T-helper 1 cell treated with Interleukin-12 subunit alpha and Interleukin-12 subunit beta and Interleukin-4 antibody, amounts not matched to agents 30 ng/mL and 1 ng/mL, for 36 hours (primary cell): ENCODE measurements at regions not wholly inside any gene's neighbourhood (a gene's known extent, or its start where the extent isn't known, plus 50 kb on each side); places are given as distances from the start of the nearest gene placed in this dataset.
"Not testable (repeated sequence)": the region's sequence is repeated elsewhere in the genome, so short reads cannot be mapped to it uniquely, and the experiment has no call there.

Experiments
- intact Hi-C: fragments of 100-400 bp; cut with micrococcal nuclease; formaldehyde crosslinking; loops from one replicate; pipeline ENCODE4 v1.15.1; 2024

DNA sequence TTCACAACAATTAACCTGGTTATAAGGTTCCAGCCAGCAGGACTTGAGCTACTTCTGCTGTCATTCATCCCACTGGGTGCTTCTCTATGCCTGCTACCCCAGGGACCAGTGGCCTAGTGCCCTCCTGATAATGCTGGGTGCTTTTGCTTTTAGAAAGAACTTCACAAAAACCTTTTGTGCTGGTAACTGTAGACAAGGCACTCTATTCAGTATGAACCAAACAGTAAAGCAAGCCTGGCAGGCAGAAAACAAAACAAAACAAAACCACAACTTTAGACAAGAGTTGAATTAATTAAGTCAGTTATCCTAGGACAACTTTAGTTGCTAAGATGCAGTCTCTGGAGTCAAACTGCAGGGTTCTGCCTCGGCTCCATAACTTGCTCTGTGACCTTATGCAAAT, 61.9 kb upstream of the ADGRL2 start:
- intact Hi-C loops, result no loop called here

DNA sequence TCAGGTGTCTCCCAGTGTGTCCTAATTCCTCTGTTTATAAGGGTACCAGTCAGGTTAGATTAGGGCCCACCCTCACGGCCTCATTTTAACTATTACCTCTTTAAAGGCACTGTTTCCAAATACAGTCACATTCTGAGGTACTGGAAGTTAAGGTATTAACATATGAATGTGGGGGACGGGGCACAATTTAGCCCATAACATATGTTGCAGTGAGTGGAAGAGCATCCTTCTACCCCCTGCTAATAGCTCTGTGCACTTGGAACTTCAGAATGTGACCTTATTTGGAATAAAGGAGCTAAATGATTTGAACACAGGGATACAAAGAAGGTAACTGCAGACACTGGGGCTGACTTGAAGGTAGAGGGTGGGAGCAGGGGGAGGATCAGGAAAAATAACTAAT, 67.3 kb upstream of the ADGRL2 start:
- intact Hi-C loops, result no loop called here

DNA sequence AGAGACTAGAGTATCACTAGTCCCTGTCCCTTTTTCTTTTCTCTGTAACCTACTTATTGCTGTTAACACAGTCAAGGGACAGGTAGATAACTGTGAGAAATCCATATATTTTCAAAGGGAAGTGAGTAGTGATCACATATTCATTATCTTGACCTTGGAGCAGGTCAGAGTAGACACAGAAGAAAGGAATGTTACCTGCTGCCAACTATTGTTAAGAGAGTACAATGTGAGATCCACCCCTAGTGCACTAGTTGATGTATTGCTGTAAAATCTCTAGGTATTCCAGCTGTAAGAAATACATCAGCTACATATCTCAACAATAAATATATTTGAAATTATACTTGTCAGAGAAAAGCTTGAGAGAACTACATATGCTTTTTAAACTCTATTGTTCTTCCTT, 68.7 kb upstream of the ADGRL2 start:
- intact Hi-C loops, result no loop called here

- intact Hi-C loops, result no loop called here
Observed at GRCh38 chr1:81730881-81731280, 69.9 kb upstream of the ADGRL2 start.

GRCh38 chr1:81730299-81730698, 70.4 kb upstream of the ADGRL2 start:
- intact Hi-C loops, result not testable (repeated sequence)

DNA sequence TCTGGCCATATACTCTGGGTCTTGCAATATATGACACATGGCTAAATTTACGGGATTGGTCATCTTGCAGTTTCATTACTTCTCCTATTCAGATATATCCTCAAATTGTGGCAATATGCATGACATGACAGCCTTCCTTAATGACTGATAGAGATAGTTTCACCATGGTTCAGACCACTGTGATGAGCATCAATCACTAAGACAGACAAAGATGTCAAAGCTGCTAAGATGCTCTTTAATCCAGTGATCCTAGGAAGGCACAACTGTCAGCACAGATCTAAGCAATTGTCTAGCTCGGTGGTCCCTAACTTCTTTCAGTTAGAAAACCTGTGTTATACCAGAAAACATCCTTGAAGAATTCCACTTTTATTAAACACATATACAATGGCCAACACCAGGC, 70.9 kb upstream of the ADGRL2 start:
- intact Hi-C loops, result no loop called here

- intact Hi-C loops, result no loop called here
Observed at GRCh38 chr1:81729239-81729638, 71.5 kb upstream of the ADGRL2 start.

GRCh38 chr1:81725823-81726222, 74.9 kb upstream of the ADGRL2 start:
- intact Hi-C loops, result no loop called here

DNA sequence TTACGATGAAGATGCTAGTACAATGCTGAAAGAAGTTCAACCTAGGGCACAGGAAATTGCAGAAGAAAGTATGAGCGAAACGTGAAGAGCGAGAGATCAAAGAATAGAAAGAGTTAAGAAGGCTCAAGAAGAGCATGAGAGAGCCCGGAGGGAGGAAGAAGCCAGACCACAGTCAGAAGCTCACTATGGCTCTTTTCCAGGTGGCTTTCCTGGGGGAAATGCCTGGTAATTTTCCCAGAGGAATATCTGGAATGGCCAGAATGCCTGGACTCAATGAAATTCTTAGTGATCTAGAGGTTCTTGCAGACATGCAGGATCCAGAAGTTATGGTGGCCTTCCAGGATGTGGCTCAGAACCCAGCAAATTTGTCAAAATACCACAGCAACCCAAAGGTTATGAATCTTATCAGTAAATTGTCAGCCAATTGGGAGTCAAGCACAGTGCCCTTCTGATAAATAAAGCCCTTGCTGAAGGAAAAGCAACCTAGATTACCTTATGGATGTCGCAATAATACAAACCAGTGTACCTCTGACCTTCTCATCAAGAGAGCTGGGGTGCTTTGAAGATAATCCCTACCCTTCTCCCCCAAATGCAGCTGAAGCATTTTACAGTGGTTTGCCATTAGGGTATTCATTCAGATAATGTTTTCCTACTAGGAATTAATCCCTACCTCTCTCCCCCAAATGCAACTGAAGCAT, 78.0 kb upstream of the ADGRL2 start:
- intact Hi-C loops, result not testable (repeated sequence)

GRCh38 chr1:81720256-81720655, 80.5 kb upstream of the ADGRL2 start:
- intact Hi-C loops, result not testable (repeated sequence)

DNA sequence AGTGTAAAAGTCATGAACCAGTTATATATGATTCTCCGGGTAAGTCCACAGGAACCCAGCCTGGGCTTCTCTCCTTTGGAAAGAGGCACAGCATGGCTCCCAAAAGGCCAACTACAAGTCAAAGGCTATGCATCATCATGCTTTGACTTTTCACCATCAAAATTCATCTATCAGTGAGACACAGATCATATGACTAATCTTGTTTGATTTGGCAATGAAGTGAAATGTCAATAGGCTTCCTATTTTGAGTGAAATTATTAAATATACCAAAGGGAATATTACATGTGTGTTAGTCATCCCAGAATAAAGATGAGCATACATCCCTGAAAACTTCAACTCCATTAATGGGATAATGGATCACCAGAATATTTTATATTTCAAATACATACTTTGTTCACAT, 83.5 kb upstream of the ADGRL2 start:
- intact Hi-C loops, result no loop called here

DNA sequence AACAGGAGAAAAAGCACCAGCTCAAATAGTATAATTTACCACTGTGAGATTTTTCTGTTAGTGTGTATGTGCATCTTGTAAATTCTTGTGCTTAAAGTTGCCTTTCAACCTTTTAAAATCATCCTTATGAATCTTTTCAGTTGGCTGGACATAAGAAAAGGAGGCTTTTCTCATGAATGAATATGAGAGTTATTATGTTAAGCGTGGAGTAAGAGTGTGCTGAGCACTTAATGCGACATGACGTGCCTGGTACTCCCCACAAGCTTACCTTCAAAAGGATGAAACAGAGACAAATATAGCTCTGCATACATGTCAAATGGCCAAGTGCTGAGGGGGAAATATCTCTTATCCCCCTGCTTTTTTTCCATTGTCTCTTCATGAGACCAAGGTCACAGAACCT, 85.3 kb upstream of the ADGRL2 start:
- intact Hi-C loops, result no loop called here

DNA sequence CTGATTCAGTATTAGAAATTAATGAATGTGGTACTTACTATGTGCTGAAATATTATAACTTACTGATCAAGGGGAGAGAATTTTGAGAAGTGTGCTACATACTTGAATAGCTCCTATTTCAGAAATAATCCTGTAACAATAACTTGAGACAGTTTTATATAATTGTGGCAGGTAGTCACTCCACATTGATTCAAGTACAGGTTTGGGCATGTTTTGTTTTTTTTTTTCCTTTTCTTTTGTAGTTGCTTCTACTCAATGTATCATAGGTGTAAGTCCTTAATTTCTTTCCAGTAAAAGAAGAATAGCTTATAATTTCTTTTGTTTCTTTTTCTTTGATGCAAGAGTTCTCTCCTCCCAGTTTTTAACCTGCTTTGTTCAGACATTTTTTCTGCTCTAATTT, 86.1 kb upstream of the ADGRL2 start:
- intact Hi-C loops, result no loop called here

DNA sequence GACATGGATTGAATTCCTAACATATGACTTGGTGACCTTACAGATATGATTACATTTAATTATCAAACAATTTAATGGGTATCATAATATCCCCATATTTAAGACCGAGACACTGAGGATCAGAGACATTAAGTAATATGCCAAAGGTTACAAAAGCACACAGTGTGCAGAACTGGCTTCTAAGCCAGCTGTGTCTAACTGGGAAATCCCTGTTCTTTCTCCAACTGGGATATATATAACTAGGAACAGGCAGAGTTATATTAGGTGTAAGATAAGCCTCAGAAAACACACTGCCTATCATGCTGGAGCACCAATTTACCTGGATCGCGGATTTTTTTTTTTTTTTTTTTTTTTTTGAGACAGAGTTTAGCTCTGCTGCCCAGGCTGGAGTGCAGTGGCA, 88.3 kb upstream of the ADGRL2 start:
- intact Hi-C loops, result no loop called here

- intact Hi-C loops, result no loop called here
Observed at GRCh38 chr1:81710857-81711256, 89.9 kb upstream of the ADGRL2 start.

DNA sequence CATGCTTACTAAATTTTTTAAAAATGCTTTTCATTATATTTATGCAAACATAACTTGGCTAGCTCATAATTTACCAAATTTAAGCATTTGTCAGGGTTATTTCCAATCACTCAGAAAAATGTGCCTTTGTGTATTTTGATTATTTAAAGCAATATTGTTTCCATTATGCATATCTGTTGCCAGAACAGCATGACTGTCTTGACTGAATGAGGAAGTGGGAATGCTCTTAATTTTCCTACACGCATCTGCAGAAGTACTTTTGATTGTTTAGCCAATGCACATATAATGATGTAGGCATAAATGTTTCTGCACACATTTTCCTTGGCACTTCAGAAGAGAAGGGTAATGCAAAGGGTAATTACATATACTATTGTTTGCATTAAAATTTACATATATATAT, 92.5 kb upstream of the ADGRL2 start:
- intact Hi-C loops, result no loop called here

DNA sequence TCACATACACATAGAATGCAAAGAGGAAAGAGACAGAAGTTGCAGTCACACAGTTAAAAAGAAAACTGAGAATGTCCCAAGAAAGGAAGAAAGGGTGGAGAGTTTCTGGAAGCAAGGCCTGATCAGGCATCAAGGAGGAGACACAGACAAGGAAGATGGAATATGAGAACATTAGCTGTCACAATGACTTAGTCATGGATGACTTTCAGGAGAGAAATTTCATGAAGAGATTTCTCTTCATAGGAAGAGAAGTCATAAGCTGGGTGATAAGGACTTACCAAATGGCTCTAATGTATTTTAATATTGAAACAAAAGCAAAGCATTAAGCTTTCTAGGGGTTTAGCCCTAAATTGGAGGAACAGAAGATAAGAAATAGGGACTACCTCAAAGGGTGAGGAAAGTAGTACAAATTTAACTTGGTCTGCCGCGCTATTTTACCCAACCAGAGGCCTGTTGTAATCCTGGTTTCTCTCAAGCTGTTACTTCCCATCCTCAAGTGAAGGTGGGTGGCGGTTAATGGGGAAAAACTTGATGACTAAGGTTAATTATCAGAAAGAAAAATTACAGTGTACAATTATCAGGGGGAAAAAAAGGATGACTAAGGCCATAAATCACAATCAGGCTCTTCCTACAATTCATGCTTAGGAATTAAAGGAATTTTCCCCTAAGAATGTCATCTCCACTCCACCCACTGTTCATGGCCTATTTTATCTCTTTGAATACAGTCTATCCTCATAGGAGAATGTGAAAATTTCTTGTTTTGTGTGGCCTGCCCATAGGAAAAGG, 93.9 kb upstream of the ADGRL2 start:
- intact Hi-C loops, result no loop called here

- intact Hi-C loops, result no loop called here
Observed at GRCh38 chr1:81703756-81704463, 96.8 kb upstream of the ADGRL2 start.

- intact Hi-C loops, result no loop called here
Observed at GRCh38 chr1:81703391-81703755, 97.4 kb upstream of the ADGRL2 start.

DNA sequence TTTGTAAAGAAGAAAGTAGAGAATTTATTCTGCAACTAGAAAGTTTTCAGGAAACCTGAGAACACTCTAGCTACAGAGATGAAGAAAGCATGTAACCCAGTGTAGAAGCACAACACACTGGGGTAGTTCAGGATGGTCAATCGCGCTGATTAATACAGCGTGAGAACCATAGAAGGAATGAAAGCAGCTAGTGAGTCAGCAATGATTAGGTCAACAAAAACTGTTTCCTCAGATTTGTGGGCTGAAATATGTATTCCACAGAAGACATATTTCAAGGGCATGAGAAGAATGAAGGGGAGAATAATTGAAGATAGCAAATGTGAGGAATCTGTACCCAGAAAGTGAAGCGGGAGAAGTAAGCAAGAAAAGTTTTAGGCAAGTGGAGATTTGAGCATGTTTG, 97.8 kb upstream of the ADGRL2 start:
- intact Hi-C loops, result no loop called here

DNA sequence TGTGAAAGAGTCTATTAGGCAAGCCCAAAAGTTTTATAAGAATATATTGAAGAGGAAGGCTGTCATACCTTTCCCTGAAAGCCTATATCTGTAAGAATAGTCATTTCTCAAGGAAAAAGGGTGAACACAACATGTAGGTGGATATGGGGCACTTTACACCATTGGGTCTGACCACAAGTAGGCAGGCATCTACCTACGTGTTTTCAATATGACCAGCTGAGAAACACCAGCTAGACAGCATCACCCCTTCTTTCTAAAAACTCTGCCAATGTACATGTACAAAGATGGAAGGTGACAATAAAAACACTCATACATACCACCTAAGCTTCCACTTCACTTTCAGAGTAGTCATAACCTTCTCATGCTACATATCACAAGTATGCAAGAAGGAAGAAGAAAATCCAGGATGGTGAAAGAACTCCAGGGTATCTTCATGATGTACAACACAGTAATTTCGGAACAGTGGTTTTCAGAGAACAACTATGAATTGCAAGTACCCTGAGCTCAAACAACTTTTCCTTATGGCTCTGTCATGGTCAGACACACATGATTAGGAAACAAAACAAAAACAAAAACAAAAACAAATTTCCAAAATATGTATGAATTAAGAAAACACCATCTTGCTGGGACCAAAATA, 98.5 kb upstream of the ADGRL2 start:
- intact Hi-C loops, result no loop called here
